Vagina (tissue), 2 donors: ENCODE measurements at regions not wholly inside any gene's neighbourhood (a gene's known extent, or its start where the extent isn't known, plus 50 kb on each side); places are given as distances from the start of the nearest gene placed in this dataset.
A peak's percentile ranks its signal among the peaks of the same experiment; 100 is the strongest.

Source experiments
- CTCF ChIP-seq, 3 experiments: fragments of 450-650 bp in 2 of 3; fragments of 200-600 bp in 1 of 3; sonication (generic) in 1 of 3; IDR thresholded peaks; one replicate each; pipeline ENCODE4 v1.5.1; 2017 to 2019; ENCODE audit warnings: antibody characterized with exemption in 3 of 3, mild to moderate bottlenecking in 2 of 3, moderate library complexity in 2 of 3
- POLR2A ChIP-seq, 2 donors: fragments of 450-650 bp; IDR thresholded peaks; one replicate each; pipeline ENCODE4 v1.6.1; 2017; ENCODE audit warnings: antibody characterized with exemption in 2 of 2, mild to moderate bottlenecking in 2 of 2, moderate library complexity in 2 of 2
- POLR2AphosphoS5 ChIP-seq, 2 donors: sonication (generic); formaldehyde crosslinking; IDR thresholded peaks; one replicate each; pipeline ENCODE4 v1.9.0; 2017; ENCODE audit warnings: antibody characterized with exemption in 2 of 2, mild to moderate bottlenecking in 2 of 2, low read depth in 1 of 2; ENCODE audit not compliant: insufficient read depth in 1 of 2

GRCh38 chr2:39913648-39914461 is 134.8 kb upstream of the THUMPD2 start:
- TF ChIP-seq CTCF (IDR thresholded peaks at IDR 0.05) = peak; percentile 42 to 68 (median 65)
- no peak for TF ChIP-seq POLR2A (IDR thresholded peaks at IDR 0.05)
- TF ChIP-seq POLR2AphosphoS5 (IDR thresholded peaks at IDR 0.05; ENCODE audit: insufficient read depth in 1 of 2, low read depth in 1 of 2) = no peak
